Gastrocnemius medialis (tissue), 4 donors: ENCODE measurements at regions not wholly inside any gene's neighbourhood (a gene's known extent, or its start where the extent isn't known, plus 50 kb on each side); places are given as distances from the start of the nearest gene placed in this dataset.

Experiments
- ATAC-seq, 2 donors: fragments of 150-250 bp; one replicate each; pipeline ENCODE4 v1.9.1; 2016
- DNase-seq, 2 donors: peaks; one replicate each; pipeline ENCODE4 v3.0.0-alpha.2; 2019
- H3K27ac ChIP-seq, 4 donors: fragments of 200-600 bp; sonication (generic); 1 replicate in 1 of 4; 2 replicates in 3 of 4; pipeline ENCODE4 v1.5.1; 2016 to 2018; ENCODE audit warnings: mild to moderate bottlenecking in 2 of 4, moderate library complexity in 1 of 4
- H3K27me3 ChIP-seq, 3 donors: fragments of 200-600 bp; sonication (generic) in 2 of 3; 1 replicate in 1 of 3; 2 replicates in 2 of 3; pipeline versions ENCODE4 v1.5.1 to v1.6.0; 2016 to 2019; ENCODE audit warnings: mild to moderate bottlenecking in 1 of 3, moderate library complexity in 1 of 3
- H3K36me3 ChIP-seq, 2 donors: fragments of 200-600 bp; sonication (generic) in 1 of 2; one replicate each; pipeline ENCODE4 v1.5.1; 2017 to 2018
- H3K4me1 ChIP-seq, 2 donors: fragments of 200-600 bp; sonication (generic) in 1 of 2; one replicate each; pipeline ENCODE4 v1.5.1; 2016 to 2017; ENCODE audit warnings: mild to moderate bottlenecking in 2 of 2
- H3K4me3 ChIP-seq, 4 donors: fragments of 200-600 bp; sonication (generic) in 3 of 4; 1 replicate in 1 of 4; 2 replicates in 3 of 4; pipeline ENCODE4 v1.5.1; 2016 to 2019; ENCODE audit warnings: mild to moderate bottlenecking in 2 of 4
- H3K9me3 ChIP-seq, 3 donors: fragments of 200-600 bp; sonication (generic) in 2 of 3; 1 replicate in 1 of 3; 2 replicates in 2 of 3; pipeline ENCODE4 v1.5.1; 2016 to 2019
- POLR2A ChIP-seq, 2 donors: fragments of 450-650 bp; IDR thresholded peaks; one replicate each; pipeline ENCODE4 v1.6.1; 2017; ENCODE audit warnings: antibody characterized with exemption in 2 of 2, mild to moderate bottlenecking in 2 of 2, moderate library complexity in 2 of 2
- in situ Hi-C, 4 donors: fragments of 200-750 bp; cut with MboI; loops; one replicate each; pipeline versions ENCODE4 v1.15.0 to v1.8.0; 2017; ENCODE audit warnings: low sequenced_read_pairs in 4 of 4
- intact Hi-C: fragments of 100-400 bp; cut with DNase I; formaldehyde crosslinking; loops from one replicate; pipeline ENCODE4 v1.15.1; 2023; ENCODE audit warnings: low total_unique reads
- TF ChIP-seq, protein P1 (sequence below), 5 experiments: fragments of 450-650 bp in 3 of 5; fragments of 200-600 bp in 2 of 5; sonication (generic) in 2 of 5; IDR thresholded peaks in 4 of 5; conservative IDR thresholded peaks in 1 of 5; 1 replicate in 4 of 5; 2 replicates in 1 of 5; pipeline ENCODE4 v1.5.1; 2016 to 2019; ENCODE audit warnings: antibody characterized with exemption in 5 of 5, mild to moderate bottlenecking in 3 of 5, moderate library complexity in 3 of 5

- Histone ChIP-seq H3K27me3 (no peaks in the 10 kb centered on the region), H3K4me1 (no peaks in the 10 kb centered on the region), H3K9me3 (no peaks in the 10 kb centered on the region), H3K27ac (no peak overlapping the region), H3K36me3 (no peaks in the 10 kb centered on the region), H3K4me3 (no peak overlapping the region)
- in situ Hi-C loops, result no loop called here
- intact Hi-C loops, result no loop called here
- ATAC-seq (no peak), DNase-seq (no peak)
- no peak for TF ChIP-seq POLR2A (IDR thresholded peaks at IDR 0.05)
- TF ChIP-seq, protein P1, sequence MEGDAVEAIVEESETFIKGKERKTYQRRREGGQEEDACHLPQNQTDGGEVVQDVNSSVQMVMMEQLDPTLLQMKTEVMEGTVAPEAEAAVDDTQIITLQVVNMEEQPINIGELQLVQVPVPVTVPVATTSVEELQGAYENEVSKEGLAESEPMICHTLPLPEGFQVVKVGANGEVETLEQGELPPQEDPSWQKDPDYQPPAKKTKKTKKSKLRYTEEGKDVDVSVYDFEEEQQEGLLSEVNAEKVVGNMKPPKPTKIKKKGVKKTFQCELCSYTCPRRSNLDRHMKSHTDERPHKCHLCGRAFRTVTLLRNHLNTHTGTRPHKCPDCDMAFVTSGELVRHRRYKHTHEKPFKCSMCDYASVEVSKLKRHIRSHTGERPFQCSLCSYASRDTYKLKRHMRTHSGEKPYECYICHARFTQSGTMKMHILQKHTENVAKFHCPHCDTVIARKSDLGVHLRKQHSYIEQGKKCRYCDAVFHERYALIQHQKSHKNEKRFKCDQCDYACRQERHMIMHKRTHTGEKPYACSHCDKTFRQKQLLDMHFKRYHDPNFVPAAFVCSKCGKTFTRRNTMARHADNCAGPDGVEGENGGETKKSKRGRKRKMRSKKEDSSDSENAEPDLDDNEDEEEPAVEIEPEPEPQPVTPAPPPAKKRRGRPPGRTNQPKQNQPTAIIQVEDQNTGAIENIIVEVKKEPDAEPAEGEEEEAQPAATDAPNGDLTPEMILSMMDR (IDR thresholded peaks at IDR 0.05 in 4 of 5, conservative IDR thresholded peaks at IDR 0.05 in 1 of 5), result no peak
Measured at GRCh38 chr10:34008656-34009055, 674.2 kb upstream of the NRP1 start.

GRCh38 chr10:34006471-34006870 is 672.0 kb upstream of the NRP1 start:
- ATAC-seq, result no peak
- no peak overlapping the region for H3K4me3 ChIP-seq
- TF ChIP-seq POLR2A (IDR thresholded peaks at IDR 0.05), result no peak
- TF ChIP-seq, protein P1 (IDR thresholded peaks at IDR 0.05 in 4 of 5, conservative IDR thresholded peaks at IDR 0.05 in 1 of 5), result no peak
- H3K36me3 ChIP-seq, result no peaks in the 10 kb centered on the region
- H3K4me1 ChIP-seq, result no peaks in the 10 kb centered on the region
- H3K9me3 ChIP-seq, result no peaks in the 10 kb centered on the region
- H3K27ac ChIP-seq, result no peak overlapping the region
- no peaks in the 10 kb centered on the region for H3K27me3 ChIP-seq
- intact Hi-C loops, result no loop called here
- in situ Hi-C loops, result no loop called here
- DNase-seq, result no peak

DNA sequence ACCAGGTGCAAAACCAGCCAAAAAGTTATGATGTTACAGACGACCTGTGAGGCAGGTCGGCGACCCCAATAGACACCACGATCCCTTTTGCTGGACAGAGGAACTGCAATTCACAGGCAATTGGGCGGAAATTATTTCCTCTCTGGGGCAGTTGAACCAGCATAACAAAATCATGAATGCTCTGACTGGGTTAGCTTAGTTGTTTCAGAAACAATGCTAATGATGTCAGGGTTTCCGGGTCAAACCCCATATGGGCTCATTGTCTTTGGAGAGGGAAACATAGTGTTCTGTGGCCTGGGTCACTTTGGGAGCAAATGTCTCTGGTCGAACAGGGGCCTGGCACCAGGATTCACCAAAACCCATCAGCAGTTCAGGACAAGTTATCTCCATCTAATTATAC is 669.1 kb upstream of the NRP1 start:
- Histone ChIP-seq H3K27ac (no peak overlapping the region), H3K4me3 (no peak overlapping the region), H3K9me3 (no peaks in the 10 kb centered on the region), H3K36me3 (no peaks in the 10 kb centered on the region), H3K27me3 (no peaks in the 10 kb centered on the region), H3K4me1 (no peaks in the 10 kb centered on the region)
- TF ChIP-seq, protein P1 (IDR thresholded peaks at IDR 0.05 in 4 of 5, conservative IDR thresholded peaks at IDR 0.05 in 1 of 5), result no peak
- no peak for TF ChIP-seq POLR2A (IDR thresholded peaks at IDR 0.05)
- DNase-seq, result no peak
- intact Hi-C loops (no loop called here), in situ Hi-C loops (no loop called here)
- no peak for ATAC-seq

DNA sequence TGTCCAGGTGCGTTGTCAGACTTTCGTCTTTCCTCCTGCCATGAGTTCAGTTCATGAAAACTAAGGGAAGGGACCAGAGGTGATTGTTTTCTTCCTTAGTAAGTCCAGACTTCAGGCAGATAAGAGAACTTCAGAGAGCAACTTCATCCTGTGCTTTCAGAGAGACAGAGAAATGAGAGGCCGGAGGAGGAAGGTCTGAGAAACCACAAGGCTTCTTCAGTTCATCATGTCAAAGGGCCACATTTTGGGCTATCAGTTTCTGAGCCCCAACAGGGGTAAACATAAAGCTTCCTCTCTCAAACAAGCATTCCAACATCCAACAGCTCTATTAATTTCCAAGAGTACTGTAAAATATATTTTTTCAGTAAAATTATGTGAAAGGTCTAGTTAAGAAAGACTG is 668.4 kb upstream of the NRP1 start:
- intact Hi-C loops, result no loop called here

DNA sequence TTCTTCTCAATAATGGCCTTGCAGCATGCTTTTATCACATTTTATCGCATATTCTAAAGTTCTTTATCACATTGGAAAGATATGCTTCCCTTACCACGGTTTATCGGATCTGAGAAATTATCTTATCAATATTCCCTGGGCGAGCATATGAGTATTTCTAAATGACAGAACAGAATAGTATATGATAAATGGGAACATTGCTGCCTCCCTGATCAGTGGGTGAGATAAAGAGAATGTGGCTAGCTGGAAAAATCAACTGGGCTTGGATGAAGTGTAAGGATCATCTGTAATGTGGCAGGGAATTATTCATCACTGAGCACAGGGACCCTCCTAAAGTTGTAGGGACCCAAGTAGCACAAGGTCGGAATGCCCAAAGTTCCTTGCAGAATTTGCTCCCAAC is 667.4 kb upstream of the NRP1 start:
- Histone ChIP-seq H3K9me3 (no peaks in the 10 kb centered on the region), H3K4me1 (no peaks in the 10 kb centered on the region), H3K36me3 (no peaks in the 10 kb centered on the region), H3K27ac (no peak overlapping the region), H3K4me3 (no peak overlapping the region), H3K27me3 (no peaks in the 10 kb centered on the region)
- TF ChIP-seq POLR2A (IDR thresholded peaks at IDR 0.05), result no peak
- TF ChIP-seq, protein P1 (IDR thresholded peaks at IDR 0.05 in 4 of 5, conservative IDR thresholded peaks at IDR 0.05 in 1 of 5), result no peak
- intact Hi-C loops, result no loop called here
- in situ Hi-C loops, result no loop called here
- ATAC-seq (no peak), DNase-seq (no peak)

More for the DNA sequence above, 668.4 kb upstream of the NRP1 start:
- no peak overlapping the region for H3K4me3 ChIP-seq
- TF ChIP-seq POLR2A (IDR thresholded peaks at IDR 0.05), result no peak
- TF ChIP-seq, protein P1 (IDR thresholded peaks at IDR 0.05 in 4 of 5, conservative IDR thresholded peaks at IDR 0.05 in 1 of 5), result no peak
- no peaks in the 10 kb centered on the region for H3K27me3 ChIP-seq
- H3K36me3 ChIP-seq, result no peaks in the 10 kb centered on the region
- ATAC-seq (no peak), DNase-seq (no peak)
- no peak overlapping the region for H3K27ac ChIP-seq
- no peaks in the 10 kb centered on the region for H3K9me3 ChIP-seq
- no peaks in the 10 kb centered on the region for H3K4me1 ChIP-seq
- in situ Hi-C loops, result no loop called here
